WTC11 (cell line): ENCODE measurements at regions not wholly inside any gene's neighbourhood (a gene's known extent, or its start where the extent isn't known, plus 50 kb on each side); places are given as distances from the start of the nearest gene placed in this dataset.

Experiments
- NR2C2 ChIP-seq: sonication (generic); formaldehyde crosslinking; IDR thresholded peaks from 2 replicates; pipeline ENCODE4 v1.8.0; 2022; ENCODE audit warnings: mild to moderate bottlenecking, missing genetic modification reagents
- PRRX2 ChIP-seq: fragments of 250-450 bp; sonication (Bioruptor Pico); IDR thresholded peaks from 2 replicates; pipeline ENCODE4 v1.8.0; 2021; ENCODE audit warnings: mild to moderate bottlenecking
- SMAD3 ChIP-seq: sonication (generic); formaldehyde crosslinking; IDR thresholded peaks from 2 replicates; pipeline ENCODE4 v1.8.0; 2022; ENCODE audit warnings: missing genetic modification reagents, mild to moderate bottlenecking, borderline replicate concordance
- ZNF396 ChIP-seq: fragments of 250-450 bp; sonication (Bioruptor Pico); IDR thresholded peaks from 2 replicates; pipeline ENCODE4 v1.8.0; 2021; ENCODE audit warnings: mild to moderate bottlenecking, moderate library complexity, borderline replicate concordance
- TF ChIP-seq, protein P1 (sequence below): fragments of 200-600 bp; IDR thresholded peaks from 2 replicates; pipeline ENCODE4 v1.8.0; 2022; ENCODE audit warnings: antibody characterized with exemption

DNA sequence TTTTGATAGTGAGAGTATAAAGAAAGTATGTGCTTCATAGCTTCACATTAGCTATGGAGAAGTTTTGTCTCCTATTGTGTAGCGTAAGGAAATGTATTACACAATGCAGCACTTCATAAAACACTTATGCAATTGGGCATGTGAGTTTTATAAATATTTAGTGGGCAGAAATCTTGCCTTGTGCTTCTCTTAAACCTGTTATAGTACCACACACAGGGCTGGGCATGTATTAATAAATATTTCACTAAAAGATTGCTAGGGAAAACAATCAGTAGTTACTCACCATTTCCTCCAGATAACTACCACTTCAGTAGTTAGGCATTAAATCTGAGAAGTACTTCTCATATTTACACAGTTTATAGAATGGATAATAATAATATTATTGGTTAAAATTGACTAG is 1080.8 kb upstream of the PIK3C3 start:
- no peak for TF ChIP-seq PRRX2 (CRISPR knock-in tag)
- TF ChIP-seq ZNF396 (CRISPR knock-in tag), result no peak
- no peak for TF ChIP-seq SMAD3
- TF ChIP-seq, protein P1, sequence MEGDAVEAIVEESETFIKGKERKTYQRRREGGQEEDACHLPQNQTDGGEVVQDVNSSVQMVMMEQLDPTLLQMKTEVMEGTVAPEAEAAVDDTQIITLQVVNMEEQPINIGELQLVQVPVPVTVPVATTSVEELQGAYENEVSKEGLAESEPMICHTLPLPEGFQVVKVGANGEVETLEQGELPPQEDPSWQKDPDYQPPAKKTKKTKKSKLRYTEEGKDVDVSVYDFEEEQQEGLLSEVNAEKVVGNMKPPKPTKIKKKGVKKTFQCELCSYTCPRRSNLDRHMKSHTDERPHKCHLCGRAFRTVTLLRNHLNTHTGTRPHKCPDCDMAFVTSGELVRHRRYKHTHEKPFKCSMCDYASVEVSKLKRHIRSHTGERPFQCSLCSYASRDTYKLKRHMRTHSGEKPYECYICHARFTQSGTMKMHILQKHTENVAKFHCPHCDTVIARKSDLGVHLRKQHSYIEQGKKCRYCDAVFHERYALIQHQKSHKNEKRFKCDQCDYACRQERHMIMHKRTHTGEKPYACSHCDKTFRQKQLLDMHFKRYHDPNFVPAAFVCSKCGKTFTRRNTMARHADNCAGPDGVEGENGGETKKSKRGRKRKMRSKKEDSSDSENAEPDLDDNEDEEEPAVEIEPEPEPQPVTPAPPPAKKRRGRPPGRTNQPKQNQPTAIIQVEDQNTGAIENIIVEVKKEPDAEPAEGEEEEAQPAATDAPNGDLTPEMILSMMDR, result no peak
- TF ChIP-seq NR2C2, result no peak
